ENCODE measurements at regions not wholly inside any gene's neighbourhood (a gene's known extent, or its start where the extent isn't known, plus 50 kb on each side); places are given as distances from the start of the nearest gene placed in this dataset.
A peak's percentile ranks its signal among the peaks of the same experiment; 100 is the strongest.
"Not testable (repeated sequence)": the region's sequence is repeated elsewhere in the genome, so short reads cannot be mapped to it uniquely, and the experiment has no call there.

DNA sequence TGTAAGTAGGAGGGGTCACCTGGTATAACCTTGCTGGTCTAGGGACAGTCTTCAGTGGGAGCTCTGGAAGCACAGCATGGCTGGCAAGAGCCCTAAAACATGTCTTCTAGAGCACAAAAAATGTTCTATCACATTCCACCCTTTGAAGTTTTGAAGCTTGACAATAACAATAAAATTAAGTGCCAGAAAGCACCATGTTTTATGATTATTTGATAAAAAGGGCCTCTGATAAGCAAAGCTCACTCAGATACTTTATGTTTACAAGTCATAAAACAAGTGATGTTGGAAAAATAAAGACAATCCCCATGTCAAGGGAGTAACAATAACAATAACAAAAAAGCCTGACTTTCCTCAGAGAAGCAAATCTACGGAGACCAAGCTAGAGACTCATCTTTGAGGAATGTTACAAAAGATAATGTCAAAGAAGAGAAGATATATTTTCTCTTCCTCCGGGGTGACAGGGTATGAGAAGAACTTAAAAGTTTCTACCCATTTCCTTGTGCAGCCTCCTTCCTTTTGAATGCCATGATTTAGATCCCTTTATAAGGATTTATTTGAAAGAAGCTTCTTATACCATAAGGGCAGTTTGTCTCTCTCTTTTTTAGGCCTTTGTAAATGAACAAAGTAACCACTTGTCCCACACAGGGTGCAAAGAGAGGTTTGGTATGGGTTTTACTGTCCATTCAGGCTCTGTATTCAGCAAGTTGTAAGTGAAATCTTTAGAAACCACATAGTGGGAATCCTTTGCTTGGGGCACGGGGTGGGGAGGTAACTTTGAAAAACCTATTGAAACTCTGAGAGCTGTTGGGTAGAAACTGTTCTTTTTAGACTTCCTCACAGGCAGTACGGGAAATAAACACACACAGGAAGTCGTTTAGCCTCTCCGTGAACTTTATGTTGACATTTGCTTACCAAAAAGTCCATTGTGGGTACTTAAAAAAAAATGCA, 109.6 kb upstream of the RBMS3 start:
- Histone ChIP-seq H3K27ac (no peak overlapping the region), H3K4me1 (replicated peaks in 1 of 2) (peaks cover 0 to 4% of the 10 kb centered on the region in 2 donors), H3K4me3 (no peak overlapping the region)
- WGBS, 10 experiments = 10 to 71% (median 37%) methylated on average over 2 to 6 of the region's 6 CpGs
- in situ Hi-C loops (cut with MboI; ENCODE audit: low pct_unique_long_range_greater_than_20kb in 2 of 9, low sequenced_read_pairs in 9 of 9, unreplicated experiment in 9 of 9) = no loop called here
- ATAC-seq (replicated peaks in 6 of 8) = peak in 4 of 8 experiments; percentile 20 to 87 (median 82)

DNA sequence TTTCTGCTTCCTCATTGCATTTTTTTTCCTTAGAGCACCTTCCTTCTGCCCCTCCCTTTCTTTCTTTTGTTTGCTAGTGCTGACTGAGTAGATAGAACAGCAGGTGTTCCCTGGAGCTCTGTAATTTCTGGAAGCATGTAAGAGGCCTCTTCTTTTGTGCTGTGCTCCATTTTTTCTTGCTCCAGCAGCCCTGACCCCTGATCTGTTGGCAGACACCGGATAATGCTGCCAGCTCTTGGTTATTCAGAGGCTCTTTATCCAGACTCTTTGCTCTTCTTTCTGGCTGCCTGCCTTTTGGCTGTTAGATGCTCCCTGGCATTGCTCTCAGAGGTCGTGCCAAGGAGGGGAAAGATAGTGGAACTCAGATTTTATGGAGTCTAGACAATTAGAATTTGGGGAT, 104.4 kb upstream of the RBMS3 start:
- Histone ChIP-seq H3K27ac (no peak overlapping the region), H3K4me3 (no peak overlapping the region), H3K4me1 (replicated peaks in 1 of 2) (peaks cover 4 to 8% of the 10 kb centered on the region in 2 donors)
- peak in 5 of 8 experiments; percentile 48 to 94 (median 65) for ATAC-seq (replicated peaks in 6 of 8)
- 0 to 57% (median 30%) methylated on average over 1 to 2 of the region's 2 CpGs; no CpG with 5 or more reads in 1 of the 10 experiments for WGBS, 10 experiments
- in situ Hi-C loops (cut with MboI; ENCODE audit: low pct_unique_long_range_greater_than_20kb in 2 of 9, low sequenced_read_pairs in 9 of 9, unreplicated experiment in 9 of 9) = no loop called here

DNA sequence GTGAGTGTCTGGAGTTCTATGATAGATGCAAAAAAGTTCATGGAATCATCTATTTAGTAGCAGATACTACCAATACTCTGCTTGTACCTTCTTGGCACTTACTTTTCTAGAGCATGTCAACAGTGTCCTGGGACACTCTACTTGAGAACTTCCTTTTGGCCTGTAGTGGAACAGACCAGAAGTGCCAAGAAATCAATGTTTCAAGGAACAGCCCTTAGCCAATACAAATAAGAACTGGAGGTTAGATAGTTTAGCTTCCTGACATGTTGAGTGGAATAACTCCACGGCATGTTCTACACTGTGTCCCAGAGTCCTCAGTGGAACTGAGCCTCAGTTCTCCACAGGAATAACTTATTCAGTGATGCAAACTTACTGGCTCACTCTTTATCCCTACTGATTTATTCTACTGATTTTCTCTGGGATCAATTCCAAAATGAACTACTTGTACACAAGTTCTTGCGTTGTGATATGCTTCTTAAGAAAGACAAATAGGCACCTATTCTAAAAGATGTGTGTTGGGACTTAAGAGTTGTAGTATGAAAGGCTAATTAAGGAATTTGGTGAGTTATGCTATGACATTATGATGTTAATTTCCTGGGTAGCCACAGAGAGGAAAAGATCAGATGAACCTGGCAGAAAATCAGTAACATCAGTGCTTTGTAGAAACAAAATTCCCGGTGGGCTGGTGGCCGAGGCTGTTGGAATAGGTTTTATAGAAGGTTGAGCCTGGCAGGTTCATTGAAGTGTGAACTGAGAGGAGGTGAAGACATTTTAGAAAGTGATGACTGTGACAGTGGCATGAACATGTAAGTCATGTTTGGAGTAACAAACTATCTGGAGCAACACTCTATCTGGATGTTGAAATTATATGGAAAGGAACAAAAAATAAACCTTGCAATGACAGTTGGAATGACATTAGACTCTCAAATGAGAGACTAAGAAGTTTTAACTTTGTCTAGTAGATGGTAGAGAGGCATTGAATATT, 101.8 kb upstream of the RBMS3 start:
- WGBS, 10 experiments = 57 to 100% (median 86%) methylated on average over 1 to 4 of the region's 4 CpGs; no CpG with 5 or more reads in 2 of the 10 experiments
- no peak for ATAC-seq (replicated peaks in 6 of 8)
- peaks cover 4 to 8% of the 10 kb centered on the region in 2 donors for H3K4me1 ChIP-seq (replicated peaks in 1 of 2)
- no peak overlapping the region for H3K4me3 ChIP-seq
- no peak overlapping the region for H3K27ac ChIP-seq
- in situ Hi-C loops (cut with MboI; ENCODE audit: low pct_unique_long_range_greater_than_20kb in 2 of 9, low sequenced_read_pairs in 9 of 9, unreplicated experiment in 9 of 9) = no loop called here

DNA sequence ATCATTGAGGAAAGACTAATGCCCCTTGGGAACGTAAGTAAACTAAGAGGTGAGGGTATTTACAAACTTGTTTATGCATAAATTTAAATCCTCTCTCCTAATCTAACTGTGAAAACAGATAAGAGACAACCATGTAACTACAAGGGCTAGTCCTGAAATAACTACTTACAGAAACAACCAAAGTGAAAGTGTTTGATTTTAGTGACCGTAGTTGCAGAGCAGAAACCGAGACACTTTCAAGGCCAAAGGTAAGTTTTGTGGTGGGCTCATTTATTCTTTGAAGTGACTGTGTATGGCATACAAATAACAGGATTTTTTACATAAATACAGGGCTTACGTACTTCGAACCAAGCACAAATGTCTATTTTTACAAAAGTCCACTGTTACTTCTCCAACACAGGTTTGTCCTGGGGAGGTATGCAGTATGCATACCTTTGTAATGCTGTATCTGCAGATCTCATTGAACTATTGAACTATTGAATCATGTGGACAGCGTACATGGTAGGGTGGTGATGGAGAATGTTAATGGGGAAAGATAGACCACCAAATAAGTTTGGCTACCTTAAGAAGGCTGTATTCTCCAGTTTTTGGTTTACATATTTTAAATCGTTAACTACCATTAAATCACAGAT, 99.6 kb upstream of the RBMS3 start:
- no peak overlapping the region for H3K4me3 ChIP-seq
- ATAC-seq (replicated peaks in 6 of 8) = no peak
- peaks cover 7 to 8% of the 10 kb centered on the region in 2 donors for H3K4me1 ChIP-seq (replicated peaks in 1 of 2)
- H3K27ac ChIP-seq = no peak overlapping the region
- 67 to 100% (median 91%) methylated on average over 1 to 7 of the region's 7 CpGs for WGBS, 10 experiments
- in situ Hi-C loops (cut with MboI; ENCODE audit: low pct_unique_long_range_greater_than_20kb in 2 of 9, low sequenced_read_pairs in 9 of 9, unreplicated experiment in 9 of 9) = no loop called here

DNA sequence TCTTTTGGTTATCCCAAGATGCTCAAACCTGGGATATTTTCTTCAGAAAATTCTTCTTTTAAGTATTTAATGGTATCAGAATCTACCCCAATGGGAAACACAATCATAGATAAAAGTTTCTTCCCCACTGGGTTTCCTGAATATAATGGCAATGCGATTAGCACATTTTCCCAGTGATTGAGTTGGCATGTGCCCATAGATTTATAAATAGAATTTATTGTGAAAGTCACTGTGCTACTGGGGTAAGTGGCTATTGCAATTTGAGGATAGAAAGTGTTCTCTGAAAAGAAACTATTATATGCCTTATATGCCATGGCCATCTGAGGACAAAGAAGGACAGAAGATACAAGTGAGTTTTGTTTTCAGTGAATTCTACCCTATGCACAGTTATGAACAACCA, 99.0 kb upstream of the RBMS3 start:
- 50 to 100% (median 96%) methylated on average over 1 of the region's 1 CpG; no CpG with 5 or more reads in 2 of the 10 experiments for WGBS, 10 experiments
- peaks cover 1 to 4% of the 10 kb centered on the region in 2 donors for H3K4me1 ChIP-seq (replicated peaks in 1 of 2)
- no peak overlapping the region for H3K4me3 ChIP-seq
- H3K27ac ChIP-seq = no peak overlapping the region
- in situ Hi-C loops (cut with MboI; ENCODE audit: low pct_unique_long_range_greater_than_20kb in 2 of 9, low sequenced_read_pairs in 9 of 9, unreplicated experiment in 9 of 9) = no loop called here
- no peak for ATAC-seq (replicated peaks in 6 of 8)

GRCh38 chr3:29182828-29183227, 98.0 kb upstream of the RBMS3 start:
- WGBS, 10 experiments = 39 to 100% (median 89%) methylated on average over 1 to 3 of the region's 3 CpGs; no CpG with 5 or more reads in 1 of the 10 experiments
- in situ Hi-C loops (cut with MboI; ENCODE audit: low pct_unique_long_range_greater_than_20kb in 2 of 9, low sequenced_read_pairs in 9 of 9, unreplicated experiment in 9 of 9); H3K4me3 ChIP-seq; H3K4me1 ChIP-seq (replicated peaks in 1 of 2); ATAC-seq (replicated peaks in 6 of 8); H3K27ac ChIP-seq: not testable (repeated sequence)

DNA sequence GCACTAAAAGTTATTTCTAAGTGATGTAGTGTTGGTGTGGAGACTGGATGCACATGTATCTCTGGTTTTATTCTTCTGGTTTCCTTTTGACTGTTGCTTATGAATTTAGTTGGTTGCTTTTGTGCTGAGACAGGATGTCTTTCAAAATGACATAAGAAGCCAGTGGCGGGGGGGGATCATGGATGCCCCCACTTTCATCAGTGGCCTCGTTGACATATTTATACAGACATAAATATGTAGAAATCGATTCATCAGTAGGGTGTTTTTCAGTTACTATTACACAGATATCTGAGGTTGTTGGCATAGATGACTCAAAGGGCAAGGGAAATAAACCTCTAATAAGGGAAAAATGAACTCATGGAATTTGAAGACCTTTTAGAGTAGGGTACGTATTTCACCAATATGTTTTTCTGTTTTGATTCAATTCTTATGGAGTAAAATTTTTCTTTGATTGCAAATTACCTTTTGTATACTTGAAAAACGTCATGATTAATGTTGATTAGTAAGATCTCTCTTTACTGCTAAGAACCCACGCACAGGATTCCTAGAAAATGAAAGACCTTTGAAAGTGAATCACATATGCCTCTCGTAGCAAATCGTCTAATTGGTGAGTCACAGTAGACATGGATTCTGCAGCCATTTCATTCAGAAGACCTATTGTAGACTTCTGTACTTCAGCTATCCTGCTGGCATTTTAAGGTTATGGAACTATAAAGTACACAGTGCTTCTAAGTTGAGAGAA, 97.4 kb upstream of the RBMS3 start:
- ATAC-seq (replicated peaks in 6 of 8) = peak in 3 of 8 experiments; percentile 19 to 43 (median 40)
- H3K27ac ChIP-seq = no peak overlapping the region
- H3K4me1 ChIP-seq (replicated peaks in 1 of 2) = peaks cover 0 to 4% of the 10 kb centered on the region in 2 donors

GRCh38 chr3:29185706-29186105, 95.2 kb upstream of the RBMS3 start:
- in situ Hi-C loops (cut with MboI; ENCODE audit: low pct_unique_long_range_greater_than_20kb in 2 of 9, low sequenced_read_pairs in 9 of 9, unreplicated experiment in 9 of 9) = no loop called here
- no peak overlapping the region for H3K4me3 ChIP-seq
- 80 to 100% (median 91%) methylated on average over 1 of the region's 1 CpG; no CpG with 5 or more reads in 6 of the 10 experiments for WGBS, 10 experiments
- no peak for ATAC-seq (replicated peaks in 6 of 8)
- peaks cover 4 to 11% of the 10 kb centered on the region in 2 donors for H3K4me1 ChIP-seq (replicated peaks in 1 of 2)
- no peak overlapping the region for H3K27ac ChIP-seq

More for the DNA sequence above, 97.4 kb upstream of the RBMS3 start:
- WGBS, 10 experiments = 9 to 97% (median 69%) methylated on average over 3 to 8 of the region's 8 CpGs
- H3K4me3 ChIP-seq = no peak overlapping the region
- in situ Hi-C loops (cut with MboI; ENCODE audit: low pct_unique_long_range_greater_than_20kb in 2 of 9, low sequenced_read_pairs in 9 of 9, unreplicated experiment in 9 of 9) = no loop called here

- Histone ChIP-seq H3K27ac (no peak overlapping the region), H3K4me1 (replicated peaks in 1 of 2) (peaks cover 4 to 11% of the 10 kb centered on the region in 2 donors), H3K4me3 (no peak overlapping the region)
- 20 to 100% (median 70%) methylated on average over 1 of the region's 1 CpG; no CpG with 5 or more reads in 2 of the 10 experiments for WGBS, 10 experiments
- in situ Hi-C loops (cut with MboI; ENCODE audit: low pct_unique_long_range_greater_than_20kb in 2 of 9, low sequenced_read_pairs in 9 of 9, unreplicated experiment in 9 of 9) = no loop called here
- ATAC-seq (replicated peaks in 6 of 8) = peak in 7 of 8 experiments; percentile 25 to 76 (median 51)
These were observed 94.7 kb upstream of the RBMS3 start for GRCh38 chr3:29186131-29186599.

DNA sequence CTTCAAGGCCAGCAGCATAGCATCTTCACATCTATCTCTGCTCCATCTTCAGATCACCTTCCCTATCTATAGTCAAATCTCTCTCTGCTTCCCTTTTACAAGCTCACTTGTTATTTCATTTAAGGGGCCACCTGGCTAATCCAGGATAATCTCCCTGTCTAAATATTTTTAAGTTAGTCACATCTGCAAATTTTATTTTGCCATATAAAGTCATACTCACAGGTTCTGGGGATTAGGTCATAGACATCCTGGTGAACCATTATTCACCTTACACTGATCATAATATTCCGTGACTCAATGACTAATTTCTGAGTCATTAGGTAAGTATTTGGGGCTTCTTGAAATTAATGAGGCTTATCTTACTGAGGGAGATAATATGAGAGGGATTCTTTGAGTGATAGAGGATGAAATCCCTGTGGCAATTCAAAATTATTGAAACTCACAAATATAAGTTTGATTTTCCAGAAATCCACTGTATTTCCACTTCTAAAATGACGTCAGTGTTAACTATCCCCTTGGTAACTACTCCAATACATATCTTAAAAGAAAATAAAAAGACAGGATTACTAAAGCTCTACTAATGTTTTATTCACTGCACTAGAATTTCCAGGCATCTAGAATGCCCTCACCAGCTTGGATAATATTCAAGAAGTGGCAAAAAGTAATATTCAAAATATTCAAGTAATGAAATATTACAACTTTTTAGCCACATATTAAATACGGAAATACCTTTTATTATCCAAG, 93.7 kb upstream of the RBMS3 start:
- no peak overlapping the region for H3K27ac ChIP-seq
- H3K4me1 ChIP-seq (replicated peaks in 1 of 2) = peaks cover 4 to 11% of the 10 kb centered on the region in 2 donors
- no peak overlapping the region for H3K4me3 ChIP-seq
- WGBS, 10 experiments = 17 to 100% (median 74%) methylated on average over 1 to 3 of the region's 3 CpGs; no CpG with 5 or more reads in 1 of the 10 experiments
- ATAC-seq (replicated peaks in 6 of 8) = peak in 4 of 8 experiments; percentile 36 to 52 (median 39)
- in situ Hi-C loops (cut with MboI; ENCODE audit: low pct_unique_long_range_greater_than_20kb in 2 of 9, low sequenced_read_pairs in 9 of 9, unreplicated experiment in 9 of 9) = no loop called here

- peaks cover 4 to 11% of the 10 kb centered on the region in 2 donors for H3K4me1 ChIP-seq (replicated peaks in 1 of 2)
- no peak overlapping the region for H3K27ac ChIP-seq
- H3K4me3 ChIP-seq = no peak overlapping the region
- ATAC-seq (replicated peaks in 6 of 8) = peak in 3 of 8 experiments; percentile 60 to 78 (median 77)
- in situ Hi-C loops (cut with MboI; ENCODE audit: low pct_unique_long_range_greater_than_20kb in 2 of 9, low sequenced_read_pairs in 9 of 9, unreplicated experiment in 9 of 9) = no loop called here
These were observed 91.5 kb upstream of the RBMS3 start for GRCh38 chr3:29189328-29189727.

Data from motor neuron (in vitro differentiated cells).